Type B pancreatic cell (in vitro differentiated cells): ENCODE measurements at regions not wholly inside any gene's neighbourhood (a gene's known extent, or its start where the extent isn't known, plus 50 kb on each side); places are given as distances from the start of the nearest gene placed in this dataset.

Source experiments
- DNase-seq: peaks from one replicate; pipeline ENCODE4 v3.0.0; 2021; ENCODE audit warnings: mixed read lengths; ENCODE audit not compliant: unreplicated experiment; ENCODE audit errors: extremely low spot score
- H3K27ac Mint-ChIP-seq: 2 replicates; pipeline ENCODE4 v1.8.0; 2021; ENCODE audit warnings: mild to moderate bottlenecking, mixed read lengths
- H3K27me3 Mint-ChIP-seq: 2 replicates; pipeline ENCODE4 v1.8.0; 2021; ENCODE audit warnings: mixed read lengths
- H3K36me3 Mint-ChIP-seq: 2 replicates; pipeline ENCODE4 v1.8.0; 2021; ENCODE audit warnings: mixed read lengths
- H3K4me1 Mint-ChIP-seq: one replicate; pipeline ENCODE4 v1.8.0; 2021; ENCODE audit warnings: mixed read lengths; ENCODE audit not compliant: unreplicated experiment
- H3K4me3 Mint-ChIP-seq: 2 replicates; pipeline ENCODE4 v1.8.0; 2021; ENCODE audit warnings: mild to moderate bottlenecking, mixed read lengths
- H3K9me3 Mint-ChIP-seq: 2 replicates; pipeline ENCODE4 v1.8.0; 2021; ENCODE audit warnings: mixed read lengths
- CTCF ChIP-seq: fragments of 200-600 bp; sonication (generic); conservative IDR thresholded peaks from 2 replicates; pipeline ENCODE4 v1.5.0; 2021; ENCODE audit warnings: antibody characterized with exemption, mild to moderate bottlenecking

DNA sequence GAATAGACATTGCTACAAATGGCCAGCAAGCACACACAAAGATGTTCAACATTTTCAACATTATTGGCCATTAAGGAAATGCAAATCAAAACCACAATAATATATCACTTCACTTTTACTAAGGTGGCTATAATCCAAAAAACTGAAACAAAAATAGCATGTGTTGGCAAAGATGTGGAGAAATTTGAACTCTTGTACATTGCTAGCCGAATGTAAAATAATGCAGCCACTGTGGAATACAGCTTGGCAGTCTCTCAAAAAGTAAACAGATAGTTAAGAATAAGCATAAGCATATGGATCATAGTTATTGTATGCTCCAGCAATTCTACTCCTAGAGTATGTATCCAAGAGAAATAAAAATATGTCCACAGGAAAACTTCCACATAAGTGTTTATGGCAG is 192.5 kb downstream of the EN1 start:
- H3K27me3 Mint-ChIP-seq: peaks cover 15% of the 10 kb centered on the region
- TF ChIP-seq CTCF: no peak
- H3K4me1 Mint-ChIP-seq: no peaks in the 10 kb centered on the region
- H3K4me3 Mint-ChIP-seq: no peak overlapping the region
- H3K27ac Mint-ChIP-seq: no peak overlapping the region
- H3K9me3 Mint-ChIP-seq: peaks cover 6% of the 10 kb centered on the region
- no peaks in the 10 kb centered on the region for H3K36me3 Mint-ChIP-seq
- DNase-seq: no peak

DNA sequence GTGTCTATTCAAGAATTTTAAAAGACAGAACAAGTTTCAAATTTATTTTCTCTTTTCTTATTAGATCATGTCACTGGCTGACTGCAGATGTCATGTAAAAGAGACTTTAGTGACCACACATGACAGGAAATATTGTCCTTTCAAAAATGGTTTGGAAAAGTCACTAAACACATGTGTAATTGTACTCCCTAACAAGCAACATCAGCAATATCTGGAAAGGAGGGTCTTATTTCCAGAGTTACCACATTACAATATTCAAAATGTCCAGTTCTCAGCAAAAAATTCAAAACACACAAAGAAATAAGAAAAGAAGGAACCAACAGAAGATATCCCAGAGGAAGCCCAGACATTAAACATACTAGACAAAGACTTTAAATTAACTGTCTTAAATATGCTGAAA is 197.1 kb downstream of the EN1 start:
- no peak for DNase-seq
- peaks cover 10% of the 10 kb centered on the region for H3K27me3 Mint-ChIP-seq
- H3K4me3 Mint-ChIP-seq: no peak overlapping the region
- peaks cover 6% of the 10 kb centered on the region for H3K9me3 Mint-ChIP-seq
- H3K36me3 Mint-ChIP-seq: no peaks in the 10 kb centered on the region
- TF ChIP-seq CTCF: no peak
- H3K27ac Mint-ChIP-seq: no peak overlapping the region
- no peaks in the 10 kb centered on the region for H3K4me1 Mint-ChIP-seq

DNA sequence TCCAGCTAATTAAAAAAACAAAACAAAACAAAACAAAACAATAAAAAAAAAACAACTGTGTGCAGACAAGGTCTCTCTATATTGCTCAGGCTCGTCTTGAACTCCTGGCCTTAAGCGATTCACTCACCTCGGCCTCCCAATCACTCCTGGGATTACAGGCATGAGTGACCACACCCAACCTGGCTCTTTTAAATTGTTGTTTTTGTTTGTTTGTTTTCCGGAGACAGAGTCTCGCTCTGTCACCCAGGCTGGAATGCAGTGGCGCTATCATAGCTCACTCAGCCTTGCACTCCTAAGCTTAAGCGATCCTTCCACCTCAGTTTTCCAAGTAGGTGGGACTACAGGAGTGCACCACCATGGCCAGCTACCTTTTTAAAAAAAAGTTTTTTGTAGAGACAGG is 201.6 kb downstream of the EN1 start:
- no peak for DNase-seq
- no peak overlapping the region for H3K27ac Mint-ChIP-seq
- H3K9me3 Mint-ChIP-seq: peaks cover 3% of the 10 kb centered on the region
- no peak overlapping the region for H3K4me3 Mint-ChIP-seq
- H3K4me1 Mint-ChIP-seq: no peaks in the 10 kb centered on the region
- H3K36me3 Mint-ChIP-seq: no peaks in the 10 kb centered on the region
- TF ChIP-seq CTCF: no peak
- H3K27me3 Mint-ChIP-seq: peaks cover 28% of the 10 kb centered on the region

DNA sequence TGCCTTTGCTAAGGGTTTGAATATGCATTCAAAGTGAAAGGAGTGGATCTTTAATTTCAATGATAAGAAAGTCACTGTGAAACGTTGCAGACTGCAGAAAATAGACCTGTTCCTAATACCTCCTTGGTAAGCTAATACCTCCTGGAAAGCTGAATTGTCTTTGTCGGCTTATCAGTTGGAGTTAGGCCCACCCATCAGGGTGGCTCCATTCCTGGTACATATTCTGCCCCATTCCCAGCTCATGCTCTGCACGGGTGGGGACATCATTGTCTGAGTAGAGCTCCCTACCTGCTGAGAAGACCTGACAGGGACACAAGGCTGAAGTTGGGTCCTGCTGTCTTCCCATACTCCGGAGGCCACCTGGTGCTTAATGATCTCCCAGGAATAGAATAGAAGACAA is 203.3 kb downstream of the EN1 start:
- Mint-ChIP-seq H3K27me3 (peaks cover 29% of the 10 kb centered on the region), H3K4me1 (no peaks in the 10 kb centered on the region), H3K27ac (no peak overlapping the region), H3K36me3 (no peaks in the 10 kb centered on the region), H3K9me3 (no peaks in the 10 kb centered on the region), H3K4me3 (no peak overlapping the region)
- TF ChIP-seq CTCF: no peak
- DNase-seq: no peak

- H3K27ac Mint-ChIP-seq: no peak overlapping the region
- no peak overlapping the region for H3K4me3 Mint-ChIP-seq
- TF ChIP-seq CTCF: no peak
- no peak for DNase-seq
- peaks cover 29% of the 10 kb centered on the region for H3K27me3 Mint-ChIP-seq
- H3K9me3 Mint-ChIP-seq: no peaks in the 10 kb centered on the region
- no peaks in the 10 kb centered on the region for H3K36me3 Mint-ChIP-seq
- H3K4me1 Mint-ChIP-seq: no peaks in the 10 kb centered on the region
These were observed 204.2 kb downstream of the EN1 start for GRCh38 chr2:118643294-118643693.

DNA sequence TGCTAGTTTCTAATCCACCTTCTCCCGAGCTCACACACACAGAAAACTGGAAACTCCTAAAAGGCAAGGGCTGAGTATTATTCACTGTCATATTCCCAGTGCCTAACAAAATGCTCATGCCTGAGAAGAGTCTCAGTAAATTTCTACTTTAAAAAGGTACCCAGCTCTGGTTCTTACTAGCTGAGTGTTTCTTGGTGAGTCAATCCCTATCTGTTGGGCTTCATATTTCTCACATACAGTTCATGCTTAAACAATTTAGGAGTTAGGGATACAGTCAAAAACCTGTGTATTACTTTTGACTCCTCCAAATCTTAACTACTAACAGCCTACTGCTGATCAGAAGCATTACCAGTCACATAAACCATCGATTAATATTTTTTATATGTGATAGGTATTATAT is 204.9 kb downstream of the EN1 start:
- no peaks in the 10 kb centered on the region for H3K4me1 Mint-ChIP-seq
- peaks cover 30% of the 10 kb centered on the region for H3K27me3 Mint-ChIP-seq
- no peak overlapping the region for H3K27ac Mint-ChIP-seq
- no peak for DNase-seq
- no peaks in the 10 kb centered on the region for H3K9me3 Mint-ChIP-seq
- H3K36me3 Mint-ChIP-seq: no peaks in the 10 kb centered on the region
- no peak for TF ChIP-seq CTCF
- H3K4me3 Mint-ChIP-seq: no peak overlapping the region
